HCT116 (cell line): ENCODE measurements at regions not wholly inside any gene's neighbourhood (a gene's known extent, or its start where the extent isn't known, plus 50 kb on each side); places are given as distances from the start of the nearest gene placed in this dataset.

Experiments used
- ATAC-seq: fragments of 200-7000 bp; cut with Tn5 transposase; 2 replicates; pipeline ENCODE4 v1.9.1; 2020; ENCODE audit warnings: mild to moderate bottlenecking, moderate library complexity
- BruUV-seq: library from RNA; stranded (reverse); fragments of 400-500 nt; replicated peaks from 2 replicates; lab custom pipeline; 2021; lab: Mats Ljungman, UMichigan
- CTCF ChIA-PET: fragments of 300-600 bp; sonication (Branson Sonifier 250); formaldehyde crosslinking; loops from one replicate; lab custom pipeline; 2021; ENCODE audit warnings: antibody characterized with exemption; lab: Charles Lee
- POLR2A ChIA-PET: fragments of 300-600, 350-600 bp; sonication (Branson Sonifier 250); formaldehyde crosslinking; loops from one replicate; lab custom pipeline; 2021; ENCODE audit warnings: antibody characterized with exemption; lab: Charles Lee
- RAD21 ChIA-PET, 2 experiments: fragments of 300-600 bp; sonication (Branson Sonifier 250); formaldehyde crosslinking; loops; one replicate each; lab custom pipeline; 2023; ENCODE audit warnings: low total read pairs in 2 of 2; ENCODE audit not compliant: uncharacterized antibody in 2 of 2, unreplicated experiment in 2 of 2, low non-redundant PET in 1 of 2; lab: Charles Lee
- DNase-seq: peaks from one replicate; pipeline ENCODE4 v3.0.0-alpha.2; 2010; ENCODE audit warnings: low read depth, low spot score
- H2AFZ ChIP-seq: fragments of 200-600 bp; shearing (Covaris generic), sonication (generic); 2 replicates; pipeline ENCODE4 v1.6.1; 2017; ENCODE audit warnings: low read depth, mixed run types, mixed read lengths, antibody characterized with exemption, low read length; ENCODE audit not compliant: poor library complexity, severe bottlenecking
- H3K27ac ChIP-seq: 2 replicates; pipeline ENCODE4 v1.5.1; 2012; ENCODE audit warnings: low read depth, low read length
- H3K27me3 ChIP-seq: fragments of 200-600 bp; sonication (generic); 2 replicates; pipeline ENCODE4 v1.6.1; 2016; ENCODE audit warnings: mixed run types, low read length, mixed read lengths; ENCODE audit not compliant: insufficient read depth
- H3K36me3 ChIP-seq, 2 experiments: fragments of 200-500 bp in 1 of 2; fragments of 200-600 bp in 1 of 2; sonication (Bioruptor generic) in 1 of 2; sonication (generic) in 1 of 2; 2 replicates each; pipeline versions ENCODE4 v1.5.1 to v1.6.1; 2014 to 2016; ENCODE audit warnings: low read length in 2 of 2, inconsistent platforms in 1 of 2, mixed read lengths in 1 of 2, mixed run types in 1 of 2; ENCODE audit not compliant: insufficient read depth in 2 of 2, control insufficient read depth in 1 of 2
- H3K4me1 ChIP-seq, 2 experiments: fragments of 200-600 bp in 1 of 2; sonication (generic) in 1 of 2; 2 replicates each; pipeline versions ENCODE4 v1.5.1 to v1.6.1; 2012 to 2017; ENCODE audit warnings: low read length in 2 of 2, inconsistent platforms in 1 of 2, mild to moderate bottlenecking in 1 of 2, mixed read lengths in 1 of 2, mixed run types in 1 of 2, moderate library complexity in 1 of 2; ENCODE audit not compliant: insufficient read depth in 2 of 2, control insufficient read depth in 1 of 2
- H3K4me2 ChIP-seq: fragments of 200-600 bp; sonication (generic); 2 replicates; pipeline ENCODE4 v1.6.1; 2017; ENCODE audit warnings: mixed run types, low read length, mixed read lengths
- H3K4me3 ChIP-seq, 2 experiments: fragments of 200-600 bp in 1 of 2; sonication (generic) in 1 of 2; replicated peaks in 1 of 2; 2 replicates each; pipeline ENCODE4 v1.5.1; 2011 to 2016; ENCODE audit warnings: low read length in 2 of 2, control low read depth in 1 of 2, low read depth in 1 of 2, mild to moderate bottlenecking in 1 of 2, mixed read lengths in 1 of 2, mixed run types in 1 of 2
- H3K79me2 ChIP-seq: fragments of 200-600 bp; sonication (generic); 2 replicates; pipeline ENCODE4 v1.6.1; 2017; ENCODE audit warnings: mild to moderate bottlenecking, mixed run types, low read length, moderate library complexity, mixed read lengths; ENCODE audit not compliant: insufficient read depth
- H3K9ac ChIP-seq: fragments of 200-600 bp; sonication (generic); 2 replicates; pipeline ENCODE4 v1.6.1; 2016; ENCODE audit warnings: low read length, mixed read lengths
- H3K9me2 ChIP-seq: fragments of 200-600 bp; sonication (generic), shearing (Covaris generic); 2 replicates; pipeline ENCODE4 v1.6.1; 2017; ENCODE audit warnings: mixed run types, mild to moderate bottlenecking, moderate library complexity; ENCODE audit not compliant: insufficient read depth
- H3K9me3 ChIP-seq, 2 experiments: fragments of 200-500 bp in 1 of 2; fragments of 200-600 bp in 1 of 2; sonication (Bioruptor generic) in 1 of 2; sonication (generic) in 1 of 2; 2 replicates each; pipeline ENCODE4 v1.6.1; 2014 to 2017; ENCODE audit warnings: low read length in 2 of 2, mixed read lengths in 2 of 2, inconsistent platforms in 1 of 2, low read depth in 1 of 2, mild to moderate bottlenecking in 1 of 2, mixed run types in 1 of 2, moderate library complexity in 1 of 2; ENCODE audit not compliant: control insufficient read depth in 1 of 2, insufficient read depth in 1 of 2
- H4K20me1 ChIP-seq: fragments of 200-600 bp; sonication (generic), shearing (Covaris generic); 2 replicates; pipeline ENCODE4 v1.6.1; 2017; ENCODE audit warnings: mixed run types, mild to moderate bottlenecking, moderate library complexity; ENCODE audit not compliant: insufficient read depth
- CBX3 ChIP-seq: IDR thresholded peaks from 2 replicates; pipeline ENCODE4 v1.6.1; 2012; ENCODE audit warnings: low read depth
- CEBPB ChIP-seq: IDR thresholded peaks from 2 replicates; pipeline ENCODE4 v1.6.1; 2012; ENCODE audit warnings: low read depth
- CTCF ChIP-seq, 3 experiments: fragments of 200-600 bp in 1 of 3; sonication (generic) in 1 of 3; IDR thresholded peaks in 2 of 3; conservative IDR thresholded peaks in 1 of 3; 2 replicates each; pipeline ENCODE4 v1.5.1; 2012 to 2017; ENCODE audit warnings: low read depth in 2 of 3, low read length in 2 of 3, antibody characterized with exemption in 1 of 3, borderline replicate concordance in 1 of 3, control low read depth in 1 of 3, mild to moderate bottlenecking in 1 of 3, mixed read lengths in 1 of 3, mixed run types in 1 of 3, moderate library complexity in 1 of 3; ENCODE audit not compliant: insufficient read depth in 1 of 3
- EGR1 ChIP-seq: IDR thresholded peaks from 2 replicates; pipeline ENCODE4 v1.6.1; 2012; ENCODE audit warnings: low read depth
- ELF1 ChIP-seq: IDR thresholded peaks from 2 replicates; pipeline ENCODE4 v1.6.1; 2012; ENCODE audit warnings: low read depth, borderline replicate concordance
- EZH2 ChIP-seq: fragments of 200-600 bp; sonication (generic); IDR thresholded peaks from 2 replicates; pipeline ENCODE4 v1.6.1; 2017; ENCODE audit warnings: antibody characterized with exemption, mixed run types
- POLR2A ChIP-seq: IDR thresholded peaks from 2 replicates; pipeline ENCODE4 v1.7.0; 2011; ENCODE audit warnings: borderline replicate concordance; ENCODE audit not compliant: insufficient read depth, insufficient read length; ENCODE audit errors: extremely low read depth
- POLR2AphosphoS5 ChIP-seq: IDR thresholded peaks from 2 replicates; pipeline ENCODE4 v1.6.1; 2011; ENCODE audit warnings: mild to moderate bottlenecking, low read depth, low read length, moderate library complexity
- RAD21 ChIP-seq: IDR thresholded peaks from 2 replicates; pipeline ENCODE4 v1.6.1; 2012; ENCODE audit warnings: low read depth, mild to moderate bottlenecking
- REST ChIP-seq: IDR thresholded peaks from 2 replicates; pipeline ENCODE4 v1.6.1; 2012; ENCODE audit warnings: low read depth
- SIN3A ChIP-seq: IDR thresholded peaks from 2 replicates; pipeline ENCODE4 v1.6.1; 2012; ENCODE audit warnings: low read depth
- TCF7L2 ChIP-seq: IDR thresholded peaks from 2 replicates; pipeline ENCODE4 v1.7.0; 2011; ENCODE audit warnings: borderline replicate concordance, inconsistent platforms; ENCODE audit not compliant: insufficient read depth, insufficient read length; ENCODE audit errors: extremely low read depth
- ZFX ChIP-seq: fragments of 450-650 bp; IDR thresholded peaks from 2 replicates; pipeline ENCODE4 v1.6.1; 2017
- ZNF274 ChIP-seq: fragments of 200-500 bp; sonication (Bioruptor generic); IDR thresholded peaks from 2 replicates; pipeline ENCODE4 v1.6.1; 2014; ENCODE audit warnings: mild to moderate bottlenecking, low read depth, low read length, inconsistent platforms
- intact Hi-C: fragments of 100-400 bp; cut with micrococcal nuclease; formaldehyde crosslinking; loops from 2 replicates; pipeline ENCODE4 v1.10.0; 2022

GRCh38 chr4:123297836-123298235 is 98.8 kb upstream of the SPRY1 start:
- Histone ChIP-seq H3K9me3 (no peaks in the 10 kb centered on the region), H3K27me3 (no peaks in the 10 kb centered on the region), H3K9ac (no peak overlapping the region), H4K20me1 (no peaks in the 10 kb centered on the region), H3K36me3 (no peaks in the 10 kb centered on the region), H3K79me2 (no peaks in the 10 kb centered on the region), H3K4me1 (no peaks in the 10 kb centered on the region), H3K27ac (no peak overlapping the region), H3K4me3 (no peak overlapping the region), H2AFZ (no peak overlapping the region), H3K9me2 (no peaks in the 10 kb centered on the region), H3K4me2 (no peak overlapping the region)
- intact Hi-C loops = no loop called here
- no peak for TF ChIP-seq CEBPB
- no peak for TF ChIP-seq REST
- no peak for TF ChIP-seq EZH2
- TF ChIP-seq ZFX = no peak
- TF ChIP-seq ZNF274 = no peak
- TF ChIP-seq TCF7L2 = no peak
- TF ChIP-seq RAD21 = no peak
- no peak for TF ChIP-seq SIN3A
- no peak for TF ChIP-seq EGR1
- TF ChIP-seq CBX3 = no peak
- no peak for TF ChIP-seq POLR2AphosphoS5
- TF ChIP-seq CTCF (IDR thresholded peaks at IDR 0.05 in 2 of 3, conservative IDR thresholded peaks at IDR 0.05 in 1 of 3; ENCODE audit: borderline replicate concordance in 1 of 3, insufficient read depth in 1 of 3, low read depth in 2 of 3, low read length in 2 of 3) = no peak
- no peak for TF ChIP-seq ELF1
- TF ChIP-seq POLR2A = no peak
- no peak for ATAC-seq
- POLR2A ChIA-PET = no interaction called here
- CTCF ChIA-PET = no interaction called here
- no peak for DNase-seq
- RAD21 ChIA-PET = no interaction called here
- BruUV-seq = no TSS peak
